OCI-LY3 (cell line): ENCODE measurements at regions not wholly inside any gene's neighbourhood (a gene's known extent, or its start where the extent isn't known, plus 50 kb on each side); places are given as distances from the start of the nearest gene placed in this dataset.

Experiments
- CTCF ChIP-seq: fragments of 200-600, 300-600 bp; sonication (generic); IDR thresholded peaks from 2 replicates; pipeline ENCODE4 v1.5.1; 2014; ENCODE audit warnings: antibody characterized with exemption, low read length, low read depth
- EZH2phosphoT487 ChIP-seq: fragments of 200-600 bp; shearing (Covaris generic); IDR thresholded peaks from 2 replicates; pipeline ENCODE4 v1.6.1; 2018; ENCODE audit warnings: antibody characterized with exemption, mixed run types, low read depth

DNA sequence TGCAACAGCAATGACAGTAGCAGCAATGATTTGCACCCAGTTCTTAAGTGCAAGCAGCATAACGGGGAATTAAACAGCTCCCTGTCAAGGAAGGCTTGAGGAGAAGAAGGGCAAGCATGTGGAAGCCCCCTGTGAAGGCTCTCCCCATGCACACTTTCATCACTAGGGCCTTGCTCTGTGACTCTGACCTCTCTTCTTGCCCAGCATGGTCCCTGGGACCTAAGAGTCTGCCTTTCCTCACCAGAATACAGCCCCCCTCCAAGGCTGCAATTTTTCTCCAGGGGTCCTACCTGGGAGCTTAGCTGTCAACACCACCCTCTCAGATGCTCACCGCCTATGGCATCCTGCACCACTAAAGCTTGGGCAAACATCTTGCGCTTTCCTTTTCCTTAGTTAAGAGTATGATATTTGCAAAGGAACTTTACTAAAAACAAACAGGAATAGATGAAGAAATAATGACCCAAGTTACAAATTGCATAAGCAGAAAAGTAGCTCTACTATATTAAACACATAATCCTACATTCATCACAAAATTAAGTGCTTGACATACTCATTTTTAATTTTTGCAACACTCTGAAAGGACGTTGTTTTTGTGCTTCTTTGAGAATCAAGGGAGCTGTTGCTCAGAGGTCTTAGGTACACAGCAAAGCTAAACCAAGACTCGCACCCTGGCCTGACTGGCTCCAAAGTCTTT is 187.6 kb downstream of the ADAMTS15 start:
- TF ChIP-seq CTCF (no peak), EZH2phosphoT487 (no peak)
